ENCODE measurements at regions not wholly inside any gene's neighbourhood (a gene's known extent, or its start where the extent isn't known, plus 50 kb on each side); places are given as distances from the start of the nearest gene placed in this dataset.
"Not testable (repeated sequence)": the region's sequence is repeated elsewhere in the genome, so short reads cannot be mapped to it uniquely, and the experiment has no call there.

DNA sequence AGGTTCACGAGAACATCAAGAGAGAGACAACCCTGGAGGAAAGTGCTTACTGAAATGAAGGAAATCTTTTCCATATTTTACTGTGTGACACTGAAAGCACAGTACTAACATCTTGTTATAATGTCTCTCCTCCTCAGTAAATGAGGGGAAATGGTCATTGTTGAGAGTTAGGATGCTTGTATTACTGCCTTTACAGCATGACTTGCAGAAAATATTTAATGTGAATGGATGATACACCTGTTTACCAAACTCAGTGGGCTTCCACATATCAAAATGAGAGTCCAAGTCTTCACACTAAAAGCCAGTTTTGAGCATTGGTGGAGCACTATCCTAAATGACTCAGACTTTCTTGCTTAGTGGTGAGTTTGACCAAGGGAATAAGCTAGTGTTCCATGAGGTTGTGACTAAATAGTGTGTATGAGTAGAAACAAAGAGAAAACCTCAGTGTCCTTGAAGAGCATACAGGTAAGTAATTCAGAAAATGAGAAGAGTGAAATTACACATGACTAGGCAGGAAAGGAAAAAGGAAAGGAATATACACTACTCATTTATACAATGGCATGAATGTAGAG lies 930.7 kb upstream of the CELF4 start:
- H3K9me3 ChIP-seq (ENCODE audit: control insufficient read depth, low read length): no peaks in the 10 kb centered on the region
- no peaks in the 10 kb centered on the region for H3K36me3 ChIP-seq (ENCODE audit: control insufficient read depth, insufficient read depth, low read length)
- no peaks in the 10 kb centered on the region for H3K27me3 ChIP-seq (replicated peaks; ENCODE audit: control insufficient read depth, insufficient read depth, low read length, poor library complexity, severe bottlenecking)
- H3K27ac ChIP-seq (ENCODE audit: insufficient read depth, low read length, poor library complexity, severe bottlenecking): no peak overlapping the region
- DNase-seq: no peak
- no peaks in the 10 kb centered on the region for H3K4me1 ChIP-seq (ENCODE audit: control insufficient read depth, insufficient read depth, low read length, poor library complexity, severe bottlenecking)
- H3K4me3 ChIP-seq (ENCODE audit: insufficient read depth, low read depth, low read length, poor library complexity, severe bottlenecking): no peak overlapping the region

DNA sequence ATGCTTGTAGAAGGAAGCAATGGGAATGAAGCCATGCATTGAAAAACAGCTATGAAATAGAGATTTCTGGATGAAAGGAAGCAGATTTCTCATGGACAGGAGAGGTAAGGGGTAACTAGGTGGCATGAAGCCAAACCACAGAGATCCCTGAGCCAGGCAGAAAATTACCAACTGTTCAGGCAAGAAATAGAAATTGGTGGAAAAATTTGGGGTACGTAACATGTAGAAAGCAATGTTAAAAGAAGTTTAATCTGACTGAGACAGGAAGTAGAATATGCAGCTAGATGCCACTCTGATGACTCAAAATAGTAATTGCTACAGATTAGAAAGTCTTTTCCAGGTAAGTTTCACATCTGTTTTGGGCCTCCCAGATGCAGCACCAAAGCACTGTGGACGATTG lies 928.5 kb upstream of the CELF4 start:
- DNase-seq: no peak
- no peak overlapping the region for H3K27ac ChIP-seq (ENCODE audit: insufficient read depth, low read length, poor library complexity, severe bottlenecking)

DNA sequence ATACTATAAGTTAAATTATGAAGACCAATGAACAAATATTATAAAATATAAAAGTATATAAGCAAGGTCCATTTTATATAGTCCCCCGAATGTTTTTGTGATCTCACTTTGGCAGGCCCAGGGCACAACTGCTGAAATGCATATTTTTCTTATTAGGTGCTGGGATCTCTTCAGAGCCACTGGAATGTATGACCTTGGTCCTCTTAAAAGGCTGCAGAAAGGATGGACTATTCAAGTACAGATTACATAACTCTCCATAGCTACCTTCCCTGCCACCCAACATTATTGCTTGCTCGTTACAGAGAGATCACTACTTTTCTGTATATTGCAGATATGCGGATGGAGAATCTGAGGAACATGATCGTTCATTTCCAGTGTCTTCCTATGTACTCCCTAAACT lies 925.6 kb upstream of the CELF4 start:
- DNase-seq: no peak
- H3K36me3 ChIP-seq (ENCODE audit: control insufficient read depth, insufficient read depth, low read length): no peaks in the 10 kb centered on the region
- H3K4me1 ChIP-seq (ENCODE audit: control insufficient read depth, insufficient read depth, low read length, poor library complexity, severe bottlenecking): no peaks in the 10 kb centered on the region
- H3K27me3 ChIP-seq (replicated peaks; ENCODE audit: control insufficient read depth, insufficient read depth, low read length, poor library complexity, severe bottlenecking): no peaks in the 10 kb centered on the region
- H3K27ac ChIP-seq (ENCODE audit: insufficient read depth, low read length, poor library complexity, severe bottlenecking): no peak overlapping the region
- H3K4me3 ChIP-seq (ENCODE audit: insufficient read depth, low read depth, low read length, poor library complexity, severe bottlenecking): no peak overlapping the region
- no peaks in the 10 kb centered on the region for H3K9me3 ChIP-seq (ENCODE audit: control insufficient read depth, low read length)

More for the DNA sequence above, 928.5 kb upstream of the CELF4 start:
- no peak overlapping the region for H3K4me3 ChIP-seq (ENCODE audit: insufficient read depth, low read depth, low read length, poor library complexity, severe bottlenecking)
- no peaks in the 10 kb centered on the region for H3K4me1 ChIP-seq (ENCODE audit: control insufficient read depth, insufficient read depth, low read length, poor library complexity, severe bottlenecking)
- H3K9me3 ChIP-seq (ENCODE audit: control insufficient read depth, low read length): no peaks in the 10 kb centered on the region
- H3K36me3 ChIP-seq (ENCODE audit: control insufficient read depth, insufficient read depth, low read length): no peaks in the 10 kb centered on the region
- H3K27me3 ChIP-seq (replicated peaks; ENCODE audit: control insufficient read depth, insufficient read depth, low read length, poor library complexity, severe bottlenecking): no peaks in the 10 kb centered on the region

DNA sequence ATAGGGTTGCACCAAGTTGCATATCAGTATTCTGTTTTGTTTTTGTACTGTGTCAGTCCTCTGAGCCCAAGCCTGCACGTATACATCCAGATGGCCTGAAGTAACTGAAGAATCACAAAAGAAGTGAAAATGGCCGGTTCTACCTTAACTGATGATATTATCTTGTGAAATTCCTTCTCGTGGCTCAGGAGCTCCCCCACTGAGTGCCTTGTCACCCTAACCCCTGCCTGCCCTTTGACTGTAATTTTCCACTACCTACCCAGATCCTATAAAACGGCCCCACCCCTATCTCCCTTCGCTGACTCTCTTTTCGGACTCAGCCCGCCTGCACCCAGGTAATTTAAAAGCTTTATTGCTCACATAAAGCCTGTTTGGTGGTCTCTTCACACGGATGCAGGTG lies 924.1 kb upstream of the CELF4 start:
- H3K9me3 ChIP-seq (ENCODE audit: control insufficient read depth, low read length); DNase-seq; H3K4me1 ChIP-seq (ENCODE audit: control insufficient read depth, insufficient read depth, low read length, poor library complexity, severe bottlenecking); H3K36me3 ChIP-seq (ENCODE audit: control insufficient read depth, insufficient read depth, low read length); H3K27me3 ChIP-seq (replicated peaks; ENCODE audit: control insufficient read depth, insufficient read depth, low read length, poor library complexity, severe bottlenecking); H3K4me3 ChIP-seq (ENCODE audit: insufficient read depth, low read depth, low read length, poor library complexity, severe bottlenecking); H3K27ac ChIP-seq (ENCODE audit: insufficient read depth, low read length, poor library complexity, severe bottlenecking): not testable (repeated sequence)

DNA sequence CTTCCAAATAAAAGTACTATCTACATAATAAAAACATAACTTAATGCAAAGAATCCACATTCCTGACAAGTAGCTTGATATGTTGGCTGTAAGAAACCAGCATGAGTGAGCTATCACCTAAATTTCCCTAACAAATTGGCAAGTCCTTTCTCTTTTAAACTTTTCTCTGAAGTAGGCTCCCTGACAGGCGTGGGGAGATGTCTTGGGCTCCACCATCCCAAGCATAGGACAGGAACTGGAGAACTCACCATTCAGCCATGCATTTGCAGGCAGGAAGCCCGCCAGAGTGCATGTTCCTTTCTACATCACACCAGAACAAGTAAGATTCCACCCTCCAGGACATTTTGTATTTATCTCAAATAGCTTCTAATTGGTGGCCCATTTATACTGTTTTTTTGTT lies 921.9 kb upstream of the CELF4 start:
- no peak overlapping the region for H3K4me3 ChIP-seq (ENCODE audit: insufficient read depth, low read depth, low read length, poor library complexity, severe bottlenecking)

DNA sequence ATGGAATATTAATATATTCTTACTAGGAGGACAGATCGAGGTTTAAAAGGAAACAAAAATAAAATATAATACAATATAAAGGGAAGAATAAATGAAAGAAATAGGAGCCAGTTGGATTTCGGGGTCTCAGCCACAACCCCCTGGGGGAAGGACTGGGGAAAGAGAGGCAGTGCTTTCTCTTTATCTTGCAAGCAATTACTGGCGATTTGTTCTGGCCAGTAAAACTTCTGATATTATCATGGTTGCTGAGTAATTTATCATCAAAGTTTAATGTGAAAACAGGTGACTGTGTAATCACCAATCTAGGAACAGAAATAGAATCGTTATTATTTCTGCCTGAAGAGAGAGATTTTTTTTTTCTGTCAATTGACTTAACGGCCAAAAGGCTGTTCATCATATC lies 917.7 kb upstream of the CELF4 start:
- no peak for DNase-seq
- no peaks in the 10 kb centered on the region for H3K9me3 ChIP-seq (ENCODE audit: control insufficient read depth, low read length)
- no peaks in the 10 kb centered on the region for H3K27me3 ChIP-seq (replicated peaks; ENCODE audit: control insufficient read depth, insufficient read depth, low read length, poor library complexity, severe bottlenecking)
- H3K4me1 ChIP-seq (ENCODE audit: control insufficient read depth, insufficient read depth, low read length, poor library complexity, severe bottlenecking): no peaks in the 10 kb centered on the region
- no peaks in the 10 kb centered on the region for H3K36me3 ChIP-seq (ENCODE audit: control insufficient read depth, insufficient read depth, low read length)
- no peak overlapping the region for H3K27ac ChIP-seq (ENCODE audit: insufficient read depth, low read length, poor library complexity, severe bottlenecking)
- H3K4me3 ChIP-seq (ENCODE audit: insufficient read depth, low read depth, low read length, poor library complexity, severe bottlenecking): no peak overlapping the region

More for the DNA sequence above, 921.9 kb upstream of the CELF4 start:
- Histone ChIP-seq H3K27ac (ENCODE audit: insufficient read depth, low read length, poor library complexity, severe bottlenecking) (no peak overlapping the region), H3K36me3 (ENCODE audit: control insufficient read depth, insufficient read depth, low read length) (no peaks in the 10 kb centered on the region), H3K4me1 (ENCODE audit: control insufficient read depth, insufficient read depth, low read length, poor library complexity, severe bottlenecking) (no peaks in the 10 kb centered on the region), H3K9me3 (ENCODE audit: control insufficient read depth, low read length) (no peaks in the 10 kb centered on the region), H3K27me3 (replicated peaks; ENCODE audit: control insufficient read depth, insufficient read depth, low read length, poor library complexity, severe bottlenecking) (no peaks in the 10 kb centered on the region)
- DNase-seq: no peak

DNA sequence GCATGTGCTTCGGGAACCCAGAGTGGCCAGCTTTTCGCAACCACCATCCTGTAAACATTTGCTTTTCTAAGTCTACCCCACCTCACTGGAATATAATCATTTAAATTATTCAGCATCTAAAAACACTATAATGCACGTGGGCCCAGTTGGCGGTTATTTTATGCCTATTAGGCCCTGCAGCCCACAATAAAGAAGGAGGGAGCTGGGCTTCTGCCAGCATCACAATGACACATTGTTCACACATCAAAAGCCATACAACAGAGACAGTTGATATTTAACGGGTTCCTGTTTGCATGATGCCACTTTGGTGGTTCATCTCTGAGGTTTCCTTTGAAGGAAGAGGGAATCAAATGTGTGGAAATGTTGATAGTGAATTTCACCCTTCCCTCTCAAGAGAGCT lies 916.0 kb upstream of the CELF4 start:
- no peak for DNase-seq
- Histone ChIP-seq H3K4me3 (ENCODE audit: insufficient read depth, low read depth, low read length, poor library complexity, severe bottlenecking) (no peak overlapping the region), H3K9me3 (ENCODE audit: control insufficient read depth, low read length) (no peaks in the 10 kb centered on the region), H3K4me1 (ENCODE audit: control insufficient read depth, insufficient read depth, low read length, poor library complexity, severe bottlenecking) (no peaks in the 10 kb centered on the region), H3K27me3 (replicated peaks; ENCODE audit: control insufficient read depth, insufficient read depth, low read length, poor library complexity, severe bottlenecking) (no peaks in the 10 kb centered on the region), H3K27ac (ENCODE audit: insufficient read depth, low read length, poor library complexity, severe bottlenecking) (no peak overlapping the region), H3K36me3 (ENCODE audit: control insufficient read depth, insufficient read depth, low read length) (no peaks in the 10 kb centered on the region)

DNA sequence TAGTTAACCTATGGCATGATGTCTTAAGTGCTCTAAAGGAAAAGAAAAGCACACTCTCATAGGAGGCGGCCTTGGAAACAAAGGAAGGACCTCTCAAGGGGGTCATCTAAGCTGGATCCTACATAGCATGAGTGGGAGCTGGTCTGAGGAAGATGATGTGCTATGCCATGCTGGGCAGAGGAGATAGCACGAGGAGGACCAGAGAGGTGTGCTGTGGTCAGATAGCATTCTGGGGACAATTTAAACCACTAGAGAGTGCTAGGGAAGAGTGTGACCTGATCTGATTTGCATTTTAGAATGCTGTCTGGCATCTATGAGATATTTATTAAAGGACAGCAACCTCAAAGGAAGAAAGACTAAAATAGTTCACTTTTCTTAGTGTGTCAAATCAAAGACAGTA lies 910.1 kb upstream of the CELF4 start:
- no peak overlapping the region for H3K4me3 ChIP-seq (ENCODE audit: insufficient read depth, low read depth, low read length, poor library complexity, severe bottlenecking)
- no peaks in the 10 kb centered on the region for H3K27me3 ChIP-seq (replicated peaks; ENCODE audit: control insufficient read depth, insufficient read depth, low read length, poor library complexity, severe bottlenecking)
- no peak overlapping the region for H3K27ac ChIP-seq (ENCODE audit: insufficient read depth, low read length, poor library complexity, severe bottlenecking)
- no peaks in the 10 kb centered on the region for H3K9me3 ChIP-seq (ENCODE audit: control insufficient read depth, low read length)
- no peaks in the 10 kb centered on the region for H3K36me3 ChIP-seq (ENCODE audit: control insufficient read depth, insufficient read depth, low read length)
- DNase-seq: no peak
- no peaks in the 10 kb centered on the region for H3K4me1 ChIP-seq (ENCODE audit: control insufficient read depth, insufficient read depth, low read length, poor library complexity, severe bottlenecking)

DNA sequence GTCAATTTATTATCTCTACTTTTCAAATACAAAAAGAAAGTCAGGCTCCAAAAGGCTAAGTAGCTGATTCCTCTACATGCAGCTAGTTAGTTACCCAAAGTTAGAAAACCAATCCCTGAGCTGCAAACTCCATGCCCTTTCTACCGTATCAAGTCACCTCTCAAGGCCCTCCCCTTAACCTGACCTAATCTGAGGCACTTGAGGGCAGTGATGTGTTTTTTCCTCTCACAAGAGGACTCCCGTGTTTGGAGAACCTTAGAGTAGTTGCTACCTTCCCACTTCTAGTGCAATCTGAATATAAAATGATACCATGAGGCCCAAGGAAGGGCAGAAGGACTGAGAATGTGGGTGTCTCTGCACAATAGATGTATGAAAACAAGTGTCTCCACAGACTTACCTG lies 907.9 kb upstream of the CELF4 start:
- DNase-seq: no peak
- Histone ChIP-seq H3K36me3 (ENCODE audit: control insufficient read depth, insufficient read depth, low read length) (no peaks in the 10 kb centered on the region), H3K27ac (ENCODE audit: insufficient read depth, low read length, poor library complexity, severe bottlenecking) (no peak overlapping the region), H3K4me3 (ENCODE audit: insufficient read depth, low read depth, low read length, poor library complexity, severe bottlenecking) (no peak overlapping the region), H3K27me3 (replicated peaks; ENCODE audit: control insufficient read depth, insufficient read depth, low read length, poor library complexity, severe bottlenecking) (no peaks in the 10 kb centered on the region), H3K4me1 (ENCODE audit: control insufficient read depth, insufficient read depth, low read length, poor library complexity, severe bottlenecking) (no peaks in the 10 kb centered on the region), H3K9me3 (ENCODE audit: control insufficient read depth, low read length) (no peaks in the 10 kb centered on the region)

DNA sequence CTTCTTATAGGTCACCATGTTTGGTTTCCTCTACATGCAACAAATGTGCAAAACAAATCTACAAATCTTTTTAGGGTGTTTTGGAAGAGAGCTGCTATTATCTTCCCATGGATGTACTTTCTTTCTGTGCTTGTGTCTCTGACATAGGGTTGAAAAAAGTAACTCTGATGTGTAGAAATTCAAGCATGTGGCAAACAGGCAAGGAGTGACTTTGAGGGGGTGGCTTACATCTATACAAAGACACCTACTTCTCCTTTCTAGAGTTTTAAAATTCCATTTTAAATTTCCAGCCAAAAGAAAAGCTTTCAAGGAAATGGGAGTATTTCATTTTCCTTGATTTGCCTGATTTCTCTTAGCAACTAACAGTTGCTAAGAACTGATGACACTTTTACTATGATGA lies 904.8 kb upstream of the CELF4 start:
- Histone ChIP-seq H3K4me3 (ENCODE audit: insufficient read depth, low read depth, low read length, poor library complexity, severe bottlenecking) (no peak overlapping the region), H3K27ac (ENCODE audit: insufficient read depth, low read length, poor library complexity, severe bottlenecking) (no peak overlapping the region), H3K9me3 (ENCODE audit: control insufficient read depth, low read length) (no peaks in the 10 kb centered on the region), H3K36me3 (ENCODE audit: control insufficient read depth, insufficient read depth, low read length) (no peaks in the 10 kb centered on the region), H3K27me3 (replicated peaks; ENCODE audit: control insufficient read depth, insufficient read depth, low read length, poor library complexity, severe bottlenecking) (no peaks in the 10 kb centered on the region), H3K4me1 (ENCODE audit: control insufficient read depth, insufficient read depth, low read length, poor library complexity, severe bottlenecking) (no peaks in the 10 kb centered on the region)
- no peak for DNase-seq

DNA sequence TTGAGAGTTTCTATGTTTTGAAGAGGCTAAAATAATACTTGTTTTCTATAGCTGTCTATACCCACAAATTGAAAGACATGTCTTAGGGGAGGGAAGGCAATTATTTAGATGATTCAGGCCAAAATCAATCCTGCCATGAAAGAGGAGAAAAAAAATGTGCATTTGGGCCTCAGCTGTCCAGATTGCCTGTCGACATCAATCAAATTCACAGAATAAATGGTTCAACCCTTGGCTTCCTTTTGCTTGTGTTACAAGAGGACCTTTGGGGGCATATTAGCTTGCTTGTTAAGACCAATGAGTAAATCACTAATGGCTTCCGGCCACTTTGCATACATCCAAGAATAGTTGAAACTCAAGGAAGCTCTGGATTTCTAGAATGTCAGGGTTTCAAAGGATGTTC lies 900.8 kb upstream of the CELF4 start:
- no peak overlapping the region for H3K4me3 ChIP-seq (ENCODE audit: insufficient read depth, low read depth, low read length, poor library complexity, severe bottlenecking)
- DNase-seq: no peak
- no peaks in the 10 kb centered on the region for H3K9me3 ChIP-seq (ENCODE audit: control insufficient read depth, low read length)
- no peak overlapping the region for H3K27ac ChIP-seq (ENCODE audit: insufficient read depth, low read length, poor library complexity, severe bottlenecking)
- no peaks in the 10 kb centered on the region for H3K4me1 ChIP-seq (ENCODE audit: control insufficient read depth, insufficient read depth, low read length, poor library complexity, severe bottlenecking)
- H3K36me3 ChIP-seq (ENCODE audit: control insufficient read depth, insufficient read depth, low read length): no peaks in the 10 kb centered on the region
- no peaks in the 10 kb centered on the region for H3K27me3 ChIP-seq (replicated peaks; ENCODE audit: control insufficient read depth, insufficient read depth, low read length, poor library complexity, severe bottlenecking)

Data from effector memory CD4-positive, alpha-beta T cell (primary cell).